H9 (cell line): ENCODE measurements at regions not wholly inside any gene's neighbourhood (a gene's known extent, or its start where the extent isn't known, plus 50 kb on each side); places are given as distances from the start of the nearest gene placed in this dataset.

Experiments
- DNase-seq: peaks from one replicate; pipeline ENCODE4 v3.0.0-alpha.2; 2017
- H2AFZ ChIP-seq: one replicate; pipeline ENCODE4 v1.6.1; 2013; ENCODE audit warnings: mild to moderate bottlenecking, low read length, control low read depth, moderate library complexity
- H2AK5ac ChIP-seq: 2 replicates; pipeline ENCODE4 v1.6.1; 2013; ENCODE audit warnings: low read length, control low read depth, mixed read lengths; ENCODE audit not compliant: insufficient read length
- H2BK120ac ChIP-seq: one replicate; pipeline ENCODE4 v1.6.1; 2013; ENCODE audit warnings: low read depth, mild to moderate bottlenecking, low read length, control low read depth, inconsistent platforms; ENCODE audit not compliant: poor library complexity, severe bottlenecking
- H2BK12ac ChIP-seq: 2 replicates; pipeline ENCODE4 v1.6.1; 2013; ENCODE audit warnings: low read length, control low read depth, mixed read lengths, low read depth; ENCODE audit not compliant: insufficient read length
- H2BK15ac ChIP-seq: 2 replicates; pipeline ENCODE4 v1.6.1; 2013; ENCODE audit warnings: low read depth, low read length, control low read depth
- H2BK20ac ChIP-seq: one replicate; pipeline ENCODE4 v1.6.1; 2013; ENCODE audit warnings: low read depth, mild to moderate bottlenecking, low read length, control low read depth, inconsistent platforms; ENCODE audit not compliant: poor library complexity, severe bottlenecking
- H2BK5ac ChIP-seq: 2 replicates; pipeline ENCODE4 v1.6.1; 2013; ENCODE audit warnings: low read length, control low read depth, mixed read lengths; ENCODE audit not compliant: insufficient read length
- H3K14ac ChIP-seq: 2 replicates; pipeline ENCODE4 v1.6.1; 2013; ENCODE audit warnings: low read length, control low read depth; ENCODE audit not compliant: insufficient read depth
- H3K18ac ChIP-seq: 2 replicates; pipeline ENCODE4 v1.6.1; 2013; ENCODE audit warnings: low read depth, mild to moderate bottlenecking, mixed read lengths, low read length, control low read depth; ENCODE audit not compliant: insufficient read length
- H3K23ac ChIP-seq: 2 replicates; pipeline ENCODE4 v1.6.1; 2013; ENCODE audit warnings: low read length, control low read depth, mixed read lengths, low read depth; ENCODE audit not compliant: insufficient read length
- H3K23me2 ChIP-seq: 2 replicates; pipeline ENCODE4 v1.6.1; 2013; ENCODE audit warnings: low read depth, mild to moderate bottlenecking, mixed read lengths, low read length, control low read depth; ENCODE audit not compliant: insufficient read length, poor library complexity, severe bottlenecking
- H3K27ac ChIP-seq: 2 replicates; pipeline ENCODE4 v1.5.1; 2013; ENCODE audit warnings: low read length, control low read depth, mixed read lengths, low read depth; ENCODE audit not compliant: insufficient read length
- H3K27me3 ChIP-seq: 2 replicates; pipeline ENCODE4 v1.6.1; 2013; ENCODE audit warnings: low read length, control low read depth, inconsistent platforms; ENCODE audit not compliant: insufficient read depth
- H3K4ac ChIP-seq: 2 replicates; pipeline ENCODE4 v1.6.1; 2013; ENCODE audit warnings: low read depth, mild to moderate bottlenecking, control low read depth, inconsistent platforms, low read length, moderate library complexity
- H3K4me1 ChIP-seq: 2 replicates; pipeline ENCODE4 v1.6.1; 2013; ENCODE audit warnings: low read length, control low read depth, inconsistent platforms; ENCODE audit not compliant: insufficient read depth
- H3K4me2 ChIP-seq: 2 replicates; pipeline ENCODE4 v1.6.1; 2013; ENCODE audit warnings: low read length, control low read depth, mixed read lengths; ENCODE audit not compliant: insufficient read length, insufficient read depth
- H3K56ac ChIP-seq: 2 replicates; pipeline ENCODE4 v1.6.1; 2013; ENCODE audit warnings: low read depth, mild to moderate bottlenecking, mixed read lengths, low read length, control low read depth; ENCODE audit not compliant: insufficient read length
- H3K79me1 ChIP-seq: 2 replicates; pipeline ENCODE4 v1.6.1; 2013; ENCODE audit warnings: low read depth, mild to moderate bottlenecking, moderate library complexity, low read length, control low read depth, inconsistent platforms; ENCODE audit not compliant: insufficient read depth, poor library complexity, severe bottlenecking
- H3K79me2 ChIP-seq: 2 replicates; pipeline ENCODE4 v1.6.1; 2013; ENCODE audit warnings: low read length, control low read depth, inconsistent platforms; ENCODE audit not compliant: insufficient read depth
- H3K9ac ChIP-seq: 2 replicates; pipeline ENCODE4 v1.6.1; 2013; ENCODE audit warnings: low read length, control low read depth, mixed read lengths; ENCODE audit not compliant: insufficient read length; ENCODE audit errors: extremely low read depth
- H3K9me3 ChIP-seq: one replicate; pipeline ENCODE4 v1.6.1; 2013; ENCODE audit warnings: low read depth, low read length, inconsistent platforms; ENCODE audit not compliant: control insufficient read depth
- H3T11ph ChIP-seq: one replicate; pipeline ENCODE4 v1.6.1; 2013; ENCODE audit warnings: mild to moderate bottlenecking, low read length, control low read depth, inconsistent platforms
- H4K20me1 ChIP-seq: one replicate; pipeline ENCODE4 v1.6.1; 2013; ENCODE audit not compliant: control insufficient read depth, insufficient read length, insufficient read depth
- H4K5ac ChIP-seq: 2 replicates; pipeline ENCODE4 v1.6.1; 2013; ENCODE audit warnings: low read depth, mild to moderate bottlenecking, mixed read lengths, low read length, control low read depth; ENCODE audit not compliant: insufficient read length
- H4K8ac ChIP-seq: replicated peaks from 2 replicates; pipeline ENCODE4 v1.6.1; 2013; ENCODE audit warnings: low read length, control low read depth, mixed read lengths, low read depth; ENCODE audit not compliant: insufficient read length
- H4K91ac ChIP-seq: 2 replicates; pipeline ENCODE4 v1.6.1; 2013; ENCODE audit warnings: low read depth, mild to moderate bottlenecking, moderate library complexity, mixed read lengths, low read length, control low read depth; ENCODE audit not compliant: insufficient read length
- H3K27ac Mint-ChIP-seq, 3 experiments: 2 replicates in 2 of 3; 3 replicates in 1 of 3; pipeline ENCODE4 v1.8.0; 2020 to 2021; ENCODE audit warnings: mixed read lengths in 3 of 3, mild to moderate bottlenecking in 1 of 3, moderate library complexity in 1 of 3
- H3K27me3 Mint-ChIP-seq: 2 replicates; pipeline ENCODE4 v1.8.0; 2021; ENCODE audit warnings: low read depth, mild to moderate bottlenecking, moderate library complexity, mixed read lengths
- H3K36me3 Mint-ChIP-seq, 3 experiments: 2 replicates in 2 of 3; 3 replicates in 1 of 3; pipeline ENCODE4 v1.8.0; 2020 to 2021; ENCODE audit warnings: low read depth in 3 of 3, mixed read lengths in 3 of 3; ENCODE audit not compliant: insufficient read depth in 1 of 3
- H3K4me1 Mint-ChIP-seq, 2 experiments: 2 replicates each; pipeline ENCODE4 v1.8.0; 2020; ENCODE audit warnings: mixed read lengths in 2 of 2
- H3K4me3 Mint-ChIP-seq, 2 experiments: 2 replicates in 1 of 2; 3 replicates in 1 of 2; pipeline ENCODE4 v1.8.0; 2020 to 2021; ENCODE audit warnings: mild to moderate bottlenecking in 2 of 2, mixed read lengths in 2 of 2, moderate library complexity in 1 of 2
- H3K9me3 Mint-ChIP-seq, 2 experiments: 2 replicates in 1 of 2; 3 replicates in 1 of 2; pipeline ENCODE4 v1.8.0; 2020; ENCODE audit warnings: mild to moderate bottlenecking in 2 of 2, mixed read lengths in 2 of 2, moderate library complexity in 1 of 2
- WGBS: extraction: QIAGEN DNeasy Blood & Tissue Kit; methylation state at CpG from one replicate; pipeline ENCODE4 v1.1.7; 2013; ENCODE audit warnings: missing lambda C conversion rate, low lambda C conversion rate, mixed read lengths; ENCODE audit not compliant: insufficient read length; ENCODE audit errors: extremely low coverage; 5-methylcytosine and 5-hydroxymethylcytosine counted together
- TF ChIP-seq, protein P1 (sequence below): fragments of 200-600 bp; sonication (generic); conservative IDR thresholded peaks from 3 replicates; pipeline ENCODE4 v1.8.0; 2021; ENCODE audit warnings: antibody characterized with exemption, mild to moderate bottlenecking

DNA sequence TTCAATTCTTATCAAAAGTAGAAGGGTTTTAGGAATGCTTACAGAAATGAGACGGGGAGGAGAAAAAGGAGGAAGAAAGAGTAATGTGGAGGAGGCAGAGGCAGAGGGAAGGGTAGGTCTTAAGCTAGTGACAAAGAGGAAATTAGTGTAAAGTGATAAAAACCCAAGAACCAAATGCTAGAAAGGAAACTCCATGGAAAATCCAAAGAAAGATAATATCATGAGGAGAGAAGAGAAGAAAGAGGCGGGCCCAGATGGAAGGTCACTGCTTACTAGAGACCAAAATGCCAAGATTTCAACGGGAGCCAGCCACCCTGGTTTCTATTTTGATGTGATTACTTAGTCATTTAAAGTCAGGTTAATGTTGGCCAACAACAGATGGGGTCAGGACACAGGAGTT is 68.6 kb upstream of the IL12B start:
- 100% methylated on average over 1 of the region's 3 CpGs for WGBS
- Histone ChIP-seq H2AFZ (no peak overlapping the region), H4K5ac (no peak overlapping the region), H2BK12ac (no peak overlapping the region), H3K79me2 (no peaks in the 10 kb centered on the region), H2BK20ac (no peak overlapping the region), H3K18ac (no peak overlapping the region), H2BK120ac (no peak overlapping the region), H3K27ac (no peak overlapping the region), H3T11ph (no peak overlapping the region), H3K79me1 (no peaks in the 10 kb centered on the region), H2AK5ac (no peak overlapping the region), H4K91ac (no peak overlapping the region), H3K4me1 (no peaks in the 10 kb centered on the region), H3K4ac (no peak overlapping the region), H3K23me2 (no peaks in the 10 kb centered on the region), H3K27me3 (no peaks in the 10 kb centered on the region), H3K56ac (no peak overlapping the region), H3K9me3 (no peaks in the 10 kb centered on the region), H2BK15ac (no peak overlapping the region), H3K14ac (no peak overlapping the region), H3K23ac (no peak overlapping the region), H3K9ac (no peak overlapping the region), H4K8ac (no peak overlapping the region), H3K4me2 (no peak overlapping the region), H2BK5ac (no peak overlapping the region), H4K20me1 (no peaks in the 10 kb centered on the region)
- H3K27me3 Mint-ChIP-seq = peaks cover under 1% of the 10 kb centered on the region; the same call in 1 of the 2 replicates
- no peak overlapping the region for H3K27ac Mint-ChIP-seq
- no peaks in the 10 kb centered on the region for H3K36me3 Mint-ChIP-seq
- no peak for DNase-seq
- no peak overlapping the region for H3K4me3 Mint-ChIP-seq
- H3K4me1 Mint-ChIP-seq = no peaks in the 10 kb centered on the region
- H3K9me3 Mint-ChIP-seq = no peaks in the 10 kb centered on the region
- TF ChIP-seq, protein P1, sequence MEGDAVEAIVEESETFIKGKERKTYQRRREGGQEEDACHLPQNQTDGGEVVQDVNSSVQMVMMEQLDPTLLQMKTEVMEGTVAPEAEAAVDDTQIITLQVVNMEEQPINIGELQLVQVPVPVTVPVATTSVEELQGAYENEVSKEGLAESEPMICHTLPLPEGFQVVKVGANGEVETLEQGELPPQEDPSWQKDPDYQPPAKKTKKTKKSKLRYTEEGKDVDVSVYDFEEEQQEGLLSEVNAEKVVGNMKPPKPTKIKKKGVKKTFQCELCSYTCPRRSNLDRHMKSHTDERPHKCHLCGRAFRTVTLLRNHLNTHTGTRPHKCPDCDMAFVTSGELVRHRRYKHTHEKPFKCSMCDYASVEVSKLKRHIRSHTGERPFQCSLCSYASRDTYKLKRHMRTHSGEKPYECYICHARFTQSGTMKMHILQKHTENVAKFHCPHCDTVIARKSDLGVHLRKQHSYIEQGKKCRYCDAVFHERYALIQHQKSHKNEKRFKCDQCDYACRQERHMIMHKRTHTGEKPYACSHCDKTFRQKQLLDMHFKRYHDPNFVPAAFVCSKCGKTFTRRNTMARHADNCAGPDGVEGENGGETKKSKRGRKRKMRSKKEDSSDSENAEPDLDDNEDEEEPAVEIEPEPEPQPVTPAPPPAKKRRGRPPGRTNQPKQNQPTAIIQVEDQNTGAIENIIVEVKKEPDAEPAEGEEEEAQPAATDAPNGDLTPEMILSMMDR = no peak
